Activated B cell treated with CpG ODN at 0.5 μM for 24 hours (primary cell): ENCODE measurements at regions not wholly inside any gene's neighbourhood (a gene's known extent, or its start where the extent isn't known, plus 50 kb on each side); places are given as distances from the start of the nearest gene placed in this dataset.

ENCODE experiments used
- ATAC-seq: fragments of 200-7000 bp; cut with Tn5 transposase; one replicate; pipeline ENCODE4 v1.10.0; 2021; ENCODE audit warnings: low read depth, mild to moderate bottlenecking, moderate library complexity
- CTCF ChIA-PET: fragments of 350-600 bp; sonication (Branson Sonifier 250); formaldehyde crosslinking; loops from one replicate; lab custom pipeline; 2021; ENCODE audit warnings: antibody characterized with exemption; lab: Charles Lee
- POLR2A ChIA-PET: fragments of 350-600 bp; sonication (Branson Sonifier 250); formaldehyde crosslinking; loops from one replicate; lab custom pipeline; 2021; ENCODE audit warnings: antibody characterized with exemption; lab: Charles Lee
- DNase-seq: peaks from one replicate; pipeline ENCODE4 v3.0.0; 2022
- H3K27ac Mint-ChIP-seq: one replicate; pipeline ENCODE4 v1.8.0; 2020; ENCODE audit warnings: mixed read lengths
- H3K27me3 Mint-ChIP-seq: one replicate; pipeline ENCODE4 v1.8.0; 2021; ENCODE audit warnings: mixed read lengths
- H3K36me3 Mint-ChIP-seq: one replicate; pipeline ENCODE4 v1.8.0; 2021; ENCODE audit warnings: low read depth, mixed read lengths
- H3K4me1 Mint-ChIP-seq: one replicate; pipeline ENCODE4 v1.8.0; 2021; ENCODE audit warnings: mixed read lengths
- H3K4me3 Mint-ChIP-seq: one replicate; pipeline ENCODE4 v1.8.0; 2020; ENCODE audit warnings: mild to moderate bottlenecking, mixed read lengths
- H3K9me3 Mint-ChIP-seq: one replicate; pipeline ENCODE4 v1.8.0; 2020; ENCODE audit warnings: mixed read lengths
- CTCF ChIP-seq: fragments of 200-600 bp; IDR thresholded peaks from one replicate; pipeline ENCODE4 v1.8.0; 2022; ENCODE audit warnings: antibody characterized with exemption, mild to moderate bottlenecking
- intact Hi-C: fragments of 100-400 bp; cut with micrococcal nuclease; formaldehyde crosslinking; loops from one replicate; pipeline ENCODE4 v1.15.1; 2024

GRCh38 chr2:236772220-236772837, 202.7 kb downstream of the ACKR3 start:
- no peak overlapping the region for H3K27ac Mint-ChIP-seq
- no peaks in the 10 kb centered on the region for H3K36me3 Mint-ChIP-seq
- ATAC-seq (no peak), DNase-seq (no peak)
- TF ChIP-seq CTCF = no peak
- H3K4me3 Mint-ChIP-seq = no peak overlapping the region
- intact Hi-C loops = no loop called here
- ChIA-PET CTCF (no interaction called here), POLR2A (no interaction called here)
- no peaks in the 10 kb centered on the region for H3K4me1 Mint-ChIP-seq
- H3K9me3 Mint-ChIP-seq = no peaks in the 10 kb centered on the region
- peaks cover 3% of the 10 kb centered on the region for H3K27me3 Mint-ChIP-seq

GRCh38 chr2:236773206-236773605, 203.6 kb downstream of the ACKR3 start:
- no peak for ATAC-seq
- DNase-seq = no peak
- no peaks in the 10 kb centered on the region for H3K9me3 Mint-ChIP-seq
- ChIA-PET POLR2A (no interaction called here), CTCF (no interaction called here)
- no peak overlapping the region for H3K4me3 Mint-ChIP-seq
- H3K27ac Mint-ChIP-seq = no peak overlapping the region
- TF ChIP-seq CTCF = no peak
- H3K4me1 Mint-ChIP-seq = no peaks in the 10 kb centered on the region
- intact Hi-C loops = no loop called here
- H3K27me3 Mint-ChIP-seq = peaks cover 3% of the 10 kb centered on the region
- H3K36me3 Mint-ChIP-seq = no peaks in the 10 kb centered on the region

DNA sequence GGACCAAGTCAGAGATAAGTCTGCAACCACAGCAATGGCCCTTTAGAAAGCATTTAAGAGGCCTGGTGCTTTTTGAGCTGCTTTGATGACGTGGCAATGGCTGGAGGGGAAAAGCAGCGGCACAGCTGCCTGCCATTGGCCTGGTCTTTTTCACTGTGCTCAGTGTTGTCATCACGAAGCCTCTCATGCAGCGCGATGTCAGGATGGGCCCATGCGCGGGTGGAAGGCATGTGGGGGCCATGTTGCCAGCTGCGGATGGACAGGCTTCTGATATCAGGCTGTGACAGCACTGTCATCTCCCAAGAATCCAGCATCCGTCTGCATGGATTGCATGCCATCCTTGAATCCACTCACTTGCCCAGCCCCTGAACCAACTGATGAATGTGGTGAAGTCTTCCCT, 204.5 kb downstream of the ACKR3 start:
- intact Hi-C loops = no loop called here
- H3K4me3 Mint-ChIP-seq = no peak overlapping the region
- no peaks in the 10 kb centered on the region for H3K36me3 Mint-ChIP-seq
- ChIA-PET POLR2A (no interaction called here), CTCF (no interaction called here)
- no peaks in the 10 kb centered on the region for H3K4me1 Mint-ChIP-seq
- no peak overlapping the region for H3K27ac Mint-ChIP-seq
- peaks cover 3% of the 10 kb centered on the region for H3K27me3 Mint-ChIP-seq
- TF ChIP-seq CTCF = no peak
- ATAC-seq (no peak), DNase-seq (no peak)
- H3K9me3 Mint-ChIP-seq = no peaks in the 10 kb centered on the region

DNA sequence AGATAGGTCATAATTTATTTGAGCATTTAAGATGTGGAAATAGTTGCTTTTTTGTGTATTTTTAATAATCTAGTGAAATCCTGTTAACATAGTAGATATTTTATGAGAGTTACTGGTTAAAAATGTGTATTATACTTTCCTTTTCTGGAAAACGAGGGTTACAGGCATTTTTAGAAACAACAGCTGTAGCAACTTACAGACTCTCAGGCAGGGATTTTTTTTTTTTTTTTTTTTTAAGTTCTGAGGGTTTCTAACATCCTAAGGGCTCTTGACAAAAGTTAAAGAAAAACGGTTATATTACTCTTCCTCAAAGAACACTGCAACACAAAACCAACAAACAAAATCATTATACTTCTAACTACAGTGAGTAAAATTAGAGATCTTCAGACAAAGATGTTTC, 205.9 kb downstream of the ACKR3 start:
- TF ChIP-seq CTCF = no peak
- no peak for ATAC-seq
- CTCF ChIA-PET = no interaction called here
- intact Hi-C loops = no loop called here
- peaks cover 2% of the 10 kb centered on the region for H3K27me3 Mint-ChIP-seq
- POLR2A ChIA-PET = no interaction called here
- H3K9me3 Mint-ChIP-seq = no peaks in the 10 kb centered on the region
- H3K4me3 Mint-ChIP-seq = no peak overlapping the region
- H3K27ac Mint-ChIP-seq = no peak overlapping the region
- H3K4me1 Mint-ChIP-seq = no peaks in the 10 kb centered on the region
- no peak for DNase-seq
- no peaks in the 10 kb centered on the region for H3K36me3 Mint-ChIP-seq

DNA sequence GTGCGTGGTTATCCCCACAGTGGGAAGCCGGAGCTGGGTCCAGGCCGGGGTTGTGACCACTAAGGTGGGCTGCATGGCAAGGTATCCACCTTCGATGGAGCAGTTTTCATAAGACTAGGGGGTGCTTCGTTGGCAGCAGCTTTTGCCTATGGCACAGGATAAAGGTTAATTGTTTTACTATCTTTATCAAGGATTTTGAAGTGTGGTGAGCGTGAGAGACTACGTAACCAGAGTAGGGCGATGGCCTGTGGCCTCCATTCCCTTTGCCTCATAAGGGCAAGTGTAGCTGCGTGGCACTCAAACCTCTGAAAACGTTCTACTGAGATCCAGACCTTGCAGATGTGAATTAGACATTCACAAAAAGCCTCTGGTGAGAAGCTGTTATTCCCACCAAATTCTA, 206.6 kb downstream of the ACKR3 start:
- CTCF ChIA-PET = no interaction called here

More for the DNA sequence above, 206.6 kb downstream of the ACKR3 start:
- Mint-ChIP-seq H3K36me3 (no peaks in the 10 kb centered on the region), H3K9me3 (no peaks in the 10 kb centered on the region), H3K27ac (no peak overlapping the region), H3K4me1 (no peaks in the 10 kb centered on the region), H3K4me3 (no peak overlapping the region), H3K27me3 (peaks cover 2% of the 10 kb centered on the region)
- DNase-seq = no peak
- POLR2A ChIA-PET = no interaction called here
- no peak for TF ChIP-seq CTCF
- intact Hi-C loops = no loop called here
- ATAC-seq = no peak
